ENCODE measurements at regions not wholly inside any gene's neighbourhood (a gene's known extent, or its start where the extent isn't known, plus 50 kb on each side); places are given as distances from the start of the nearest gene placed in this dataset.

DNA sequence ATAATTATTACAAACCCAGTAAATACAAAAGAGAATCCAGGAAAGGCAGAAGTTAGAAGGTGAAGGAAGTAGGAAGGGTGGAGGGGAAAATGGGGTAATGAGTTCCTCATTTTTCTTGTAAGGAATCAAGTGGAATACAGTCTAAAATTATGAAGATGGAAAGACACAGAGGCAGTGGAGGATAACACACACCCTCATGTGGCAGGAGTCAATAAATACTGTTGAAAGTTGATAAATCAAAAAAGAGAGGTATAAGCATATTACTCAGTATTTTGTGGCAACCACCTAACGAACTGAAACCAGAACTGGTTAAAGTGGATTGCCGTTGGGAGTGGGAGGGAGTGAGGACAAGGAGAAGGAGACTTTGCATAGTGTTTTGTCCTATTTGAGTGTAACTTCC, 78.6 kb upstream of the SLC44A3 start:
- TF ChIP-seq, protein P1, sequence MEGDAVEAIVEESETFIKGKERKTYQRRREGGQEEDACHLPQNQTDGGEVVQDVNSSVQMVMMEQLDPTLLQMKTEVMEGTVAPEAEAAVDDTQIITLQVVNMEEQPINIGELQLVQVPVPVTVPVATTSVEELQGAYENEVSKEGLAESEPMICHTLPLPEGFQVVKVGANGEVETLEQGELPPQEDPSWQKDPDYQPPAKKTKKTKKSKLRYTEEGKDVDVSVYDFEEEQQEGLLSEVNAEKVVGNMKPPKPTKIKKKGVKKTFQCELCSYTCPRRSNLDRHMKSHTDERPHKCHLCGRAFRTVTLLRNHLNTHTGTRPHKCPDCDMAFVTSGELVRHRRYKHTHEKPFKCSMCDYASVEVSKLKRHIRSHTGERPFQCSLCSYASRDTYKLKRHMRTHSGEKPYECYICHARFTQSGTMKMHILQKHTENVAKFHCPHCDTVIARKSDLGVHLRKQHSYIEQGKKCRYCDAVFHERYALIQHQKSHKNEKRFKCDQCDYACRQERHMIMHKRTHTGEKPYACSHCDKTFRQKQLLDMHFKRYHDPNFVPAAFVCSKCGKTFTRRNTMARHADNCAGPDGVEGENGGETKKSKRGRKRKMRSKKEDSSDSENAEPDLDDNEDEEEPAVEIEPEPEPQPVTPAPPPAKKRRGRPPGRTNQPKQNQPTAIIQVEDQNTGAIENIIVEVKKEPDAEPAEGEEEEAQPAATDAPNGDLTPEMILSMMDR (IDR thresholded peaks at IDR 0.05 in 4 of 5, conservative IDR thresholded peaks at IDR 0.05 in 1 of 5) = no peak
- TF ChIP-seq POLR2A (IDR thresholded peaks at IDR 0.05) = no peak
- Histone ChIP-seq H3K27me3 (no peaks in the 10 kb centered on the region), H3K27ac (peak overlapping the region in 1 of 4 donors; percentile 9), H3K4me1 (peaks cover 0 to 5% of the 10 kb centered on the region in 2 donors), H3K4me3 (no peak overlapping the region), H3K36me3 (no peaks in the 10 kb centered on the region), H3K9me3 (no peaks in the 10 kb centered on the region)
- DNase-seq (no peak), ATAC-seq (no peak)
- intact Hi-C loops (cut with DNase I; ENCODE audit: low total_unique reads) = no loop called here
- in situ Hi-C loops (cut with MboI; ENCODE audit: low sequenced_read_pairs in 4 of 4) = no loop called here

DNA sequence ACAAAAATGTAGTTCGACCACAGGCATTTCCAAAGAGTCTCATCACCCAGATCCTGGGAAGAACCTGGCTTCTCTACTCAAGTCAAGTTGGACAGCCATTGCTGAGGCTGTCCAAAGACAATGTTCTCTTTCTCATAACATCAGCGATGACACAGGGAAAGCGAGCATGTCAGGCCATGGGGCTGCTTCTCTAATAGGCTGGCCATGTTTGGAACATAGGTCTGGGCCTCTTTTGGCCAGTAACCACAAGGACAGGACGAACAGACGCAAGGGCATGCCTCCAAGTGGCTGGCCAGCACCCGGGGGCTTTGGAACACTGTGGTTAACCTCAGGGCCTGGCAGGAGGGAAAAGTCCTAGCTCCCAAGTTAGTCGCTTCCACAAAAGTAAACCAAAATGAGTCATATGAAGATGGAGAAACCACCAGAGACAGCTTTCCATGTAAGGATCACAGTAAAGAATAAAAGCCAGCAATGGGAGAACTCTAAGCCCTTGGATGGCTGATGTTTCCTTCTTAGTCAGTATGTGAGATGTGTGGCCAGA, 80.6 kb upstream of the SLC44A3 start:
- in situ Hi-C loops (cut with MboI; ENCODE audit: low sequenced_read_pairs in 4 of 4) = no loop called here
- H3K27ac ChIP-seq = peak overlapping the region in 1 of 4 donors; percentile 22
- intact Hi-C loops (cut with DNase I; ENCODE audit: low total_unique reads) = no loop called here
- H3K4me3 ChIP-seq = no peak overlapping the region
- TF ChIP-seq POLR2A (IDR thresholded peaks at IDR 0.05) = no peak
- TF ChIP-seq, protein P1 (IDR thresholded peaks at IDR 0.05 in 4 of 5, conservative IDR thresholded peaks at IDR 0.05 in 1 of 5) = no peak
- no peaks in the 10 kb centered on the region for H3K36me3 ChIP-seq
- H3K4me1 ChIP-seq = no peaks in the 10 kb centered on the region
- peak in 1 of 2 donors; percentile 41 for DNase-seq
- peak in 1 of 2 donors; percentile 38 for ATAC-seq
- H3K27me3 ChIP-seq = no peaks in the 10 kb centered on the region
- H3K9me3 ChIP-seq = no peaks in the 10 kb centered on the region

DNA sequence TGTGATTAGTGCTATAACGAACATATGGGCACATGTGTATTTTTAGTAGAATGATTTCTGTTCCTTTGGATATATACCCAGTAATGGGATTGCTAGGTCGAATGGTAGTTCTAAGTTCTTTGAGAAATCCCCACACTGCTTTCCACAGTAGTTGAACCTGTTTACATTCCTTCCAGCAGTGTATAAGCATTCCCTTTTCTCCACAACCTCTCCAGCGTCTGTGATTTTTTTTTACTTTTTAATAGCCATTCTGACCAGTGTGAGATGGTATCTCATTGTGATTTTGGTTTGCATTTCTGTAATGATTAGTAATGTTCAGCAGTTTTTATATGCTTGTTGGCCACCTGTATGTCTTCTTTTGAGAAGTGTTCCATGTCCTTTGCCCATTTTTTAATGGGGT, 81.8 kb upstream of the SLC44A3 start:
- Histone ChIP-seq H3K4me3 (no peak overlapping the region), H3K27me3 (no peaks in the 10 kb centered on the region), H3K4me1 (no peaks in the 10 kb centered on the region), H3K36me3 (no peaks in the 10 kb centered on the region), H3K27ac (no peak overlapping the region), H3K9me3 (no peaks in the 10 kb centered on the region)
- no peak for TF ChIP-seq POLR2A (IDR thresholded peaks at IDR 0.05)
- TF ChIP-seq, protein P1 (IDR thresholded peaks at IDR 0.05 in 4 of 5, conservative IDR thresholded peaks at IDR 0.05 in 1 of 5) = no peak
- no peak for DNase-seq
- intact Hi-C loops (cut with DNase I; ENCODE audit: low total_unique reads) = no loop called here
- ATAC-seq = no peak
- in situ Hi-C loops (cut with MboI; ENCODE audit: low sequenced_read_pairs in 4 of 4) = no loop called here

DNA sequence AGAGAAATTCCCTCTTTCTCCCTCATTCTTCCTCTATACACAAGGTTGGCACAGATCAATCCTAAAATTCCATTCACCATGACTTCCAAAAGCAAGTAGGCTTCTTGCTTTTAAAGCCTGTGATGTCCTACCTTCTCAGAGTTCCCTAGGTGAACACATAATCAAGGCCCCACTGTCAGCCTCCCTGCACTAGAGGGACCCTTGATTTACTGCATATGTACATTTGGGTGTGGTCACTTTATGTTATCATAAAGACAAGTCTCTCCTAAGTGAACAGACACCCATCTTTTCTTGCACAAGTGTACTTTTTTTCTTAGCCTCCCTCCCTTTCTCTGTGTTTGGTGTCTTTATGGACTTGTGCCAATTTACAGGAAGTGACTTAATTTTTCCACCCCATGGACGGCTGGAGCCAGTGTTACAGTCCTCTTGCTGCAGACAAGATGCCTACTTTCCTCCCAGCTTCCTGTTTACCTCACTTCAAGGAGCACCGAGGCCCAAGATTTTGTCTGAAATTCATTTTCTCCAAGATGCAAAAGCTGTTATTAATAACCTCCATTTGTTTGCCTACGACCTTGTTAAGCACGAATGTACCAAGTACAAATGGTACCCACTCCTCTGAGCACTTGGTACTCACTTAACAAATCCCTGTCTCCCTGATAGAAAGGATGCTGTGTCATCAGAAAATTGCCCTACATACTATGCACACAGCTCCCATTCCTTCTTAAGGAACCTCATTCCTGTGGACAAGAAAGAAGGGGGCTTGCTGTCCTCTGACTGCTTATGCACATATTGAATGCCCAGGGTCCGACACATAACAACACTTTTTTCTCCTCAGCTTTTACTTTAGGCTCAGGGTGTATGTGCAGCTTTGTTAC, 82.8 kb upstream of the SLC44A3 start:
- H3K27ac ChIP-seq = no peak overlapping the region
- no peaks in the 10 kb centered on the region for H3K27me3 ChIP-seq
- in situ Hi-C loops (cut with MboI; ENCODE audit: low sequenced_read_pairs in 4 of 4) (no loop called here), intact Hi-C loops (cut with DNase I; ENCODE audit: low total_unique reads) (no loop called here)
- no peaks in the 10 kb centered on the region for H3K4me1 ChIP-seq
- H3K4me3 ChIP-seq = no peak overlapping the region
- no peak for DNase-seq
- TF ChIP-seq, protein P1 (IDR thresholded peaks at IDR 0.05 in 4 of 5, conservative IDR thresholded peaks at IDR 0.05 in 1 of 5) = no peak
- no peak for TF ChIP-seq POLR2A (IDR thresholded peaks at IDR 0.05)
- peak in 1 of 2 donors; percentile 27 for ATAC-seq
- H3K36me3 ChIP-seq = no peaks in the 10 kb centered on the region
- H3K9me3 ChIP-seq = no peaks in the 10 kb centered on the region
